Tibial artery (tissue), 4 donors: ENCODE measurements at regions not wholly inside any gene's neighbourhood (a gene's known extent, or its start where the extent isn't known, plus 50 kb on each side); places are given as distances from the start of the nearest gene placed in this dataset.
A peak's percentile ranks its signal among the peaks of the same experiment; 100 is the strongest.

Source experiments
- DNase-seq, 2 donors: peaks; one replicate each; pipeline ENCODE4 v3.0.0-alpha.2; 2019
- H3K27ac ChIP-seq, 2 donors: fragments of 200-600 bp; sonication (generic) in 1 of 2; 1 replicate in 1 of 2; 2 replicates in 1 of 2; pipeline ENCODE4 v1.5.1; 2018 to 2019; ENCODE audit warnings: mild to moderate bottlenecking in 1 of 2
- H3K27me3 ChIP-seq, 2 donors: fragments of 200-600 bp; sonication (generic) in 1 of 2; one replicate each; pipeline versions ENCODE4 v1.5.1 to v1.6.0; 2016 to 2019
- H3K36me3 ChIP-seq, 3 donors: fragments of 200-600 bp; sonication (generic) in 2 of 3; one replicate each; pipeline ENCODE4 v1.5.1; 2016 to 2019; ENCODE audit warnings: mild to moderate bottlenecking in 2 of 3
- H3K4me1 ChIP-seq, 4 donors: fragments of 200-600 bp; sonication (generic) in 2 of 4; 1 replicate in 3 of 4; 2 replicates in 1 of 4; pipeline ENCODE4 v1.5.1; 2016 to 2019
- H3K4me3 ChIP-seq, 2 donors: fragments of 200-600 bp; sonication (generic) in 1 of 2; 1 replicate in 1 of 2; 2 replicates in 1 of 2; pipeline ENCODE4 v1.5.1; 2018 to 2019; ENCODE audit warnings: mild to moderate bottlenecking in 2 of 2
- H3K9me3 ChIP-seq, 3 donors: fragments of 200-600 bp; sonication (generic) in 1 of 3; one replicate each; pipeline ENCODE4 v1.5.1; 2016 to 2019
- CTCF ChIP-seq, 2 experiments: fragments of 200-600 bp in 1 of 2; fragments of 450-650 bp in 1 of 2; IDR thresholded peaks; one replicate each; pipeline ENCODE4 v1.5.1; 2017 to 2019; ENCODE audit warnings: antibody characterized with exemption in 2 of 2, mild to moderate bottlenecking in 1 of 2, moderate library complexity in 1 of 2
- intact Hi-C: fragments of 100-400 bp; cut with DNase I; formaldehyde crosslinking; loops from one replicate; pipeline ENCODE4 v1.15.0; 2023; ENCODE audit warnings: low total_unique reads

GRCh38 chr9:135416664-135417290 is 62.8 kb upstream of the PPP1R26 start:
- no peak overlapping the region for H3K27ac ChIP-seq
- H3K4me1 ChIP-seq = peaks cover 0 to 5% (median 0%) of the 10 kb centered on the region in 4 donors
- TF ChIP-seq CTCF (IDR thresholded peaks at IDR 0.05) = no peak
- no peaks in the 10 kb centered on the region for H3K9me3 ChIP-seq
- peaks cover 0 to 42% of the 10 kb centered on the region in 2 donors for H3K27me3 ChIP-seq
- intact Hi-C loops = no loop called here
- H3K36me3 ChIP-seq = no peaks in the 10 kb centered on the region
- H3K4me3 ChIP-seq = no peak overlapping the region
- DNase-seq = peak in 1 of 2 donors; percentile 9

GRCh38 chr9:135418161-135418560 is 61.4 kb upstream of the PPP1R26 start:
- peaks cover 0 to 40% of the 10 kb centered on the region in 2 donors for H3K27me3 ChIP-seq
- intact Hi-C loops = no loop called here

GRCh38 chr9:135419106-135419505 is 60.5 kb upstream of the PPP1R26 start:
- no peak for TF ChIP-seq CTCF (IDR thresholded peaks at IDR 0.05)
- Histone ChIP-seq H3K4me1 (no peaks in the 10 kb centered on the region), H3K36me3 (no peaks in the 10 kb centered on the region), H3K27me3 (peaks cover 0 to 33% of the 10 kb centered on the region in 2 donors), H3K9me3 (no peaks in the 10 kb centered on the region), H3K4me3 (no peak overlapping the region), H3K27ac (no peak overlapping the region)
- intact Hi-C loops = no loop called here
- DNase-seq = peak in 1 of 2 donors; percentile 43

More at GRCh38 chr9:135418161-135418560, 61.4 kb upstream of the PPP1R26 start:
- Histone ChIP-seq H3K27ac (no peak overlapping the region), H3K9me3 (no peaks in the 10 kb centered on the region), H3K36me3 (no peaks in the 10 kb centered on the region), H3K4me3 (no peak overlapping the region), H3K4me1 (no peaks in the 10 kb centered on the region)
- peak in 1 of 2 donors; percentile 48 for DNase-seq
- no peak for TF ChIP-seq CTCF (IDR thresholded peaks at IDR 0.05)

- Histone ChIP-seq H3K27me3 (peaks cover 0 to 26% of the 10 kb centered on the region in 2 donors), H3K4me1 (no peaks in the 10 kb centered on the region), H3K4me3 (no peak overlapping the region), H3K27ac (no peak overlapping the region), H3K36me3 (no peaks in the 10 kb centered on the region), H3K9me3 (no peaks in the 10 kb centered on the region)
- TF ChIP-seq CTCF (IDR thresholded peaks at IDR 0.05) = no peak
- intact Hi-C loops = no loop called here
- DNase-seq = no peak
Measured at GRCh38 chr9:135422341-135422944, 57.1 kb upstream of the PPP1R26 start.

GRCh38 chr9:135423725-135424124 is 55.9 kb upstream of the PPP1R26 start:
- Histone ChIP-seq H3K27ac (no peak overlapping the region), H3K4me3 (no peak overlapping the region), H3K27me3 (peaks cover 0 to 26% of the 10 kb centered on the region in 2 donors), H3K36me3 (no peaks in the 10 kb centered on the region), H3K9me3 (no peaks in the 10 kb centered on the region), H3K4me1 (no peaks in the 10 kb centered on the region)
- intact Hi-C loops = no loop called here
- no peak for TF ChIP-seq CTCF (IDR thresholded peaks at IDR 0.05)
- no peak for DNase-seq
